Spleen (tissue), 7 donors: ENCODE measurements at regions not wholly inside any gene's neighbourhood (a gene's known extent, or its start where the extent isn't known, plus 50 kb on each side); places are given as distances from the start of the nearest gene placed in this dataset.

Source experiments
- POLR2A ChIP-seq, 3 donors: fragments of 450-650 bp; IDR thresholded peaks; one replicate each; pipeline ENCODE4 v1.5.1; 2017; ENCODE audit warnings: antibody characterized with exemption in 3 of 3, mild to moderate bottlenecking in 1 of 3
- POLR2AphosphoS5 ChIP-seq, 3 donors: sonication (generic); formaldehyde crosslinking; IDR thresholded peaks; one replicate each; pipeline ENCODE4 v1.5.1; 2017; ENCODE audit warnings: antibody characterized with exemption in 3 of 3
- TF ChIP-seq, protein P1 (sequence below), 11 experiments: fragments of 200-600 bp in 7 of 11; fragments of 450-650 bp in 4 of 11; sonication (generic) in 4 of 11; IDR thresholded peaks in 8 of 11; conservative IDR thresholded peaks in 3 of 11; 1 replicate in 7 of 11; 2 replicates in 4 of 11; pipeline versions ENCODE4 v1.4.0 to v1.8.0; 2016 to 2021; ENCODE audit warnings: antibody characterized with exemption in 11 of 11, inconsistent platforms in 4 of 11, mild to moderate bottlenecking in 1 of 11
- donor health status: DM: no; HTN: no; CAD: no; lungs with moderate emphysema.
- donor health status: DM: no; HTN: no; CAD: no.
- donor health status: DM: no; HTN: no; CAD: no.

DNA sequence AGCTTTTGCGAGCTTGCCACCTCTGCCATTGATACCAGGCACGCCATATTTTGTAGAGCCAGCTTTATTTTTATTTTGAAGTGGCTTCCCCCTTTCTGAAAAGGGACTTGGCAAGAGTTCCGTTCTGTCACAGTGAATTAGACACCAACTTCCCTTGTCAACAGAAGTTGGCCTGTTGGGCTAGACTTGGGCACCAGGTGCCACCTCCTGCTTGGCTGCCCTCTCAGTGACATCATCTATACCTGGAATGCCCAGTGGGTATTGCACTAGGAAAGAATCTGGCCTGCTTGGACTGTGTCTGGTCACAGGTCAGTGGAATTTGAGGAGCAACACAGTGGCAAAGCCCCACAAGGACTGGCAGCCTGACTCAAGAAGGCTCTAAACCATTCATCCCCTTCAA is 101.0 kb downstream of the BCL2L11 start:
- TF ChIP-seq POLR2A (IDR thresholded peaks at IDR 0.05) = no peak
- TF ChIP-seq, protein P1, sequence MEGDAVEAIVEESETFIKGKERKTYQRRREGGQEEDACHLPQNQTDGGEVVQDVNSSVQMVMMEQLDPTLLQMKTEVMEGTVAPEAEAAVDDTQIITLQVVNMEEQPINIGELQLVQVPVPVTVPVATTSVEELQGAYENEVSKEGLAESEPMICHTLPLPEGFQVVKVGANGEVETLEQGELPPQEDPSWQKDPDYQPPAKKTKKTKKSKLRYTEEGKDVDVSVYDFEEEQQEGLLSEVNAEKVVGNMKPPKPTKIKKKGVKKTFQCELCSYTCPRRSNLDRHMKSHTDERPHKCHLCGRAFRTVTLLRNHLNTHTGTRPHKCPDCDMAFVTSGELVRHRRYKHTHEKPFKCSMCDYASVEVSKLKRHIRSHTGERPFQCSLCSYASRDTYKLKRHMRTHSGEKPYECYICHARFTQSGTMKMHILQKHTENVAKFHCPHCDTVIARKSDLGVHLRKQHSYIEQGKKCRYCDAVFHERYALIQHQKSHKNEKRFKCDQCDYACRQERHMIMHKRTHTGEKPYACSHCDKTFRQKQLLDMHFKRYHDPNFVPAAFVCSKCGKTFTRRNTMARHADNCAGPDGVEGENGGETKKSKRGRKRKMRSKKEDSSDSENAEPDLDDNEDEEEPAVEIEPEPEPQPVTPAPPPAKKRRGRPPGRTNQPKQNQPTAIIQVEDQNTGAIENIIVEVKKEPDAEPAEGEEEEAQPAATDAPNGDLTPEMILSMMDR (IDR thresholded peaks at IDR 0.05 in 8 of 11, conservative IDR thresholded peaks at IDR 0.05 in 3 of 11) = no peak
- TF ChIP-seq POLR2AphosphoS5 (IDR thresholded peaks at IDR 0.05) = no peak
